ENCODE measurements at regions not wholly inside any gene's neighbourhood (a gene's known extent, or its start where the extent isn't known, plus 50 kb on each side); places are given as distances from the start of the nearest gene placed in this dataset.

DNA sequence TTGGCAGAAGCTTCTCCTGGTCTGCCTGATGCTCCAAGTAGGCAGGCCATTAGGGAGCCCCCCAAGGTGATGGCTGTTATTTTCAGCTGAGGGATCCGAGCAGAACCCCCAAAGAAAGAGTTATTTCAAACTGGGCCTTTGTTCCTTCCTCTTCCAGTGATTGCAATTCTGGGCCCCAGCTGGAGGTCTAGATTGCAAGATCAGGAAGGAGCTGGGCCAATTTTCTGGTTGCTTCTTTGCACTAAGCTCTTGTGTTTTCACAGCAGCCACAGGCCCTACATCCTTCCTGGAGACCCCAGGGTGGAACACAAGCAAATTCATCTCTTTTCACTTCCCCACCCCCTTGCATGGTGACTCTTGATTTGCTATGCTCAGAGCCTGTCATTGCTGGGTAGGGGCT lies 215.0 kb downstream of the SEMA6A start:
- TF ChIP-seq, protein P1, sequence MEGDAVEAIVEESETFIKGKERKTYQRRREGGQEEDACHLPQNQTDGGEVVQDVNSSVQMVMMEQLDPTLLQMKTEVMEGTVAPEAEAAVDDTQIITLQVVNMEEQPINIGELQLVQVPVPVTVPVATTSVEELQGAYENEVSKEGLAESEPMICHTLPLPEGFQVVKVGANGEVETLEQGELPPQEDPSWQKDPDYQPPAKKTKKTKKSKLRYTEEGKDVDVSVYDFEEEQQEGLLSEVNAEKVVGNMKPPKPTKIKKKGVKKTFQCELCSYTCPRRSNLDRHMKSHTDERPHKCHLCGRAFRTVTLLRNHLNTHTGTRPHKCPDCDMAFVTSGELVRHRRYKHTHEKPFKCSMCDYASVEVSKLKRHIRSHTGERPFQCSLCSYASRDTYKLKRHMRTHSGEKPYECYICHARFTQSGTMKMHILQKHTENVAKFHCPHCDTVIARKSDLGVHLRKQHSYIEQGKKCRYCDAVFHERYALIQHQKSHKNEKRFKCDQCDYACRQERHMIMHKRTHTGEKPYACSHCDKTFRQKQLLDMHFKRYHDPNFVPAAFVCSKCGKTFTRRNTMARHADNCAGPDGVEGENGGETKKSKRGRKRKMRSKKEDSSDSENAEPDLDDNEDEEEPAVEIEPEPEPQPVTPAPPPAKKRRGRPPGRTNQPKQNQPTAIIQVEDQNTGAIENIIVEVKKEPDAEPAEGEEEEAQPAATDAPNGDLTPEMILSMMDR (IDR thresholded peaks at IDR 0.05; ENCODE audit: control extremely low read depth in 1 of 3, insufficient read depth in 1 of 3, low read depth in 1 of 3, low read length in 3 of 3), result no peak
- TF ChIP-seq CREB1 (IDR thresholded peaks at IDR 0.05), result no peak
- no peak for TF ChIP-seq TBP (IDR thresholded peaks at IDR 0.05; ENCODE audit: low read depth, low read length)
- no peak for TF ChIP-seq POLR2A (IDR thresholded peaks at IDR 0.05; ENCODE audit: control extremely low read depth in 1 of 2, low read depth in 2 of 2, low read length in 2 of 2)
- TF ChIP-seq RAD21 (IDR thresholded peaks at IDR 0.05 in 1 of 2, conservative IDR thresholded peaks at IDR 0.05 in 1 of 2; ENCODE audit: low read depth in 2 of 2, low read length in 2 of 2), result no peak
- TF ChIP-seq SP2 (IDR thresholded peaks at IDR 0.05; ENCODE audit: low read length), result no peak

Data from H1 (cell line).